NCI-H345 treated with DMSO at 0.1 percent for 48 hours (cell line): ENCODE measurements at regions not wholly inside any gene's neighbourhood (a gene's known extent, or its start where the extent isn't known, plus 50 kb on each side); places are given as distances from the start of the nearest gene placed in this dataset.

Experiments used
- DNase-seq: peaks from one replicate; lab custom pipeline; 2025; ENCODE audit not compliant: unreplicated experiment; lab: John Stamatoyannopoulos, UW

GRCh38 chr17:52294301-52294700, 135.8 kb upstream of the CA10 start:
- no peak for DNase-seq

GRCh38 chr17:52287611-52288010, 129.1 kb upstream of the CA10 start:
- no peak for DNase-seq

- no peak for DNase-seq
Observed at GRCh38 chr17:52283872-52284271, 125.4 kb upstream of the CA10 start.

GRCh38 chr17:52276381-52277008, 118.0 kb upstream of the CA10 start:
- DNase-seq: no peak

GRCh38 chr17:52271781-52272180, 113.3 kb upstream of the CA10 start:
- DNase-seq: no peak

- no peak for DNase-seq
Observed at GRCh38 chr17:52255347-52255746, 96.8 kb upstream of the CA10 start.

GRCh38 chr17:52244689-52245088, 86.2 kb upstream of the CA10 start:
- no peak for DNase-seq

GRCh38 chr17:52242268-52242667, 83.8 kb upstream of the CA10 start:
- DNase-seq: no peak

GRCh38 chr17:52237151-52237550, 78.6 kb upstream of the CA10 start:
- no peak for DNase-seq

GRCh38 chr17:52235516-52235915, 77.0 kb upstream of the CA10 start:
- DNase-seq: no peak

- DNase-seq: no peak
Observed at GRCh38 chr17:52233632-52234031, 75.1 kb upstream of the CA10 start.

GRCh38 chr17:52233176-52233575, 74.7 kb upstream of the CA10 start:
- DNase-seq: no peak

- no peak for DNase-seq
Observed at GRCh38 chr17:52228823-52229222, 70.3 kb upstream of the CA10 start.

GRCh38 chr17:52227926-52228325, 69.4 kb upstream of the CA10 start:
- DNase-seq: no peak

GRCh38 chr17:52213451-52213850, 54.9 kb upstream of the CA10 start:
- no peak for DNase-seq

GRCh38 chr17:52212851-52213250, 54.3 kb upstream of the CA10 start:
- DNase-seq: no peak

GRCh38 chr17:52209507-52209906, 51.0 kb upstream of the CA10 start:
- DNase-seq: no peak
